Thymus (tissue), 11 donors: ENCODE measurements at regions not wholly inside any gene's neighbourhood (a gene's known extent, or its start where the extent isn't known, plus 50 kb on each side); places are given as distances from the start of the nearest gene placed in this dataset.

ENCODE experiments used
- DNase-seq, 9 donors: peaks; one replicate each; pipeline ENCODE4 v3.0.0-alpha.2; 2013; ENCODE audit warnings: low spot score in 9 of 9, low read depth in 6 of 9, missing footprints in 1 of 9
- H3K27ac ChIP-seq, 2 donors: one replicate each; pipeline ENCODE4 v1.5.1; 2013; ENCODE audit warnings: control low read depth in 1 of 2, low read depth in 1 of 2, low read length in 1 of 2, mild to moderate bottlenecking in 1 of 2, moderate library complexity in 1 of 2
- H3K27me3 ChIP-seq, 2 donors: one replicate each; pipeline ENCODE4 v1.5.1; 2013; ENCODE audit warnings: low read length in 1 of 2; ENCODE audit not compliant: control insufficient read depth in 2 of 2, insufficient read depth in 1 of 2
- H3K36me3 ChIP-seq, 2 donors: one replicate each; pipeline ENCODE4 v1.5.1; 2013; ENCODE audit warnings: low read length in 1 of 2, mild to moderate bottlenecking in 1 of 2, moderate library complexity in 1 of 2; ENCODE audit not compliant: control insufficient read depth in 2 of 2, insufficient read depth in 2 of 2
- H3K4me1 ChIP-seq, 2 donors: one replicate each; pipeline ENCODE4 v1.5.1; 2013; ENCODE audit warnings: low read length in 2 of 2; ENCODE audit not compliant: control insufficient read depth in 2 of 2, insufficient read depth in 2 of 2
- H3K4me3 ChIP-seq, 2 donors: one replicate each; pipeline ENCODE4 v1.5.1; 2013; ENCODE audit warnings: low read length in 2 of 2, control low read depth in 1 of 2, mild to moderate bottlenecking in 1 of 2
- H3K9me3 ChIP-seq, 2 donors: one replicate each; pipeline ENCODE4 v1.5.1; 2013; ENCODE audit warnings: low read length in 1 of 2, mild to moderate bottlenecking in 1 of 2; ENCODE audit not compliant: control insufficient read depth in 2 of 2, insufficient read depth in 1 of 2
- WGBS: extraction: QIAGEN DNeasy Blood & Tissue Kit; methylation state at CpG from one replicate; pipeline ENCODE4 v1.1.7; 2013; 5-methylcytosine and 5-hydroxymethylcytosine counted together
- donor health status: healthy.

GRCh38 chr4:4735136-4735750, 124.2 kb upstream of the MSX1 start:
- H3K27me3 ChIP-seq = no peaks in the 10 kb centered on the region
- no peak overlapping the region for H3K4me3 ChIP-seq
- H3K9me3 ChIP-seq = no peaks in the 10 kb centered on the region
- DNase-seq = no peak
- H3K4me1 ChIP-seq = no peaks in the 10 kb centered on the region
- 89% methylated on average over 9 of the region's 9 CpGs for WGBS
- H3K27ac ChIP-seq = no peak overlapping the region
- no peaks in the 10 kb centered on the region for H3K36me3 ChIP-seq

DNA sequence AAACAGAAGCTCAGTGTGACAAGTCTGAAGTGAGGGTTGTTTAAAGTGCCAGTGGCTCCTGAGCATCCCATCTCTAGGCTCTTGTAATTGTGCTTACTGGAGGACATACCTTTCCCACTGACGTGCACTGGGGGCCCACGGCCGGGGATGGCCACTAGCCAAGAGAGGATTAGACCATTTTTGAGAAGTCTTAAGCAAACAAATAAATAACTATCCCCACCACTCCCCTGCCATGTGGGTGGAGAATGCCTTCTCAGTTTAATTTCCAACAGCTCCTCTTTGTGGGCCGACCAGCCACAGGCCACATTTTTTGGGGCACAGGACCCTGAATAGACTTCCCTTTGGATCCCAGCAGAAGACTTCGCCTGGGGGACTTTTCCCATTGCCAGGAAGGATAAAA, 125.0 kb upstream of the MSX1 start:
- Histone ChIP-seq H3K4me3 (no peak overlapping the region), H3K4me1 (no peaks in the 10 kb centered on the region), H3K9me3 (no peaks in the 10 kb centered on the region), H3K27me3 (no peaks in the 10 kb centered on the region), H3K27ac (no peak overlapping the region), H3K36me3 (no peaks in the 10 kb centered on the region)
- no peak for DNase-seq
- WGBS = 94% methylated on average over 5 of the region's 5 CpGs

GRCh38 chr4:4733663-4734062, 125.8 kb upstream of the MSX1 start:
- no peak overlapping the region for H3K4me3 ChIP-seq
- H3K4me1 ChIP-seq = no peaks in the 10 kb centered on the region
- H3K36me3 ChIP-seq = no peaks in the 10 kb centered on the region
- no peak for DNase-seq
- 90% methylated on average over 3 of the region's 3 CpGs for WGBS
- H3K27ac ChIP-seq = no peak overlapping the region
- no peaks in the 10 kb centered on the region for H3K9me3 ChIP-seq
- H3K27me3 ChIP-seq = no peaks in the 10 kb centered on the region

- Histone ChIP-seq H3K27me3 (no peaks in the 10 kb centered on the region), H3K4me1 (no peaks in the 10 kb centered on the region), H3K36me3 (no peaks in the 10 kb centered on the region), H3K27ac (no peak overlapping the region), H3K4me3 (no peak overlapping the region), H3K9me3 (peaks cover 0 to 11% of the 10 kb centered on the region in 2 donors)
- WGBS = 95% methylated on average over 11 of the region's 11 CpGs
- DNase-seq = no peak
Measured at GRCh38 chr4:4730249-4730648, 129.2 kb upstream of the MSX1 start.

GRCh38 chr4:4729206-4729605, 130.3 kb upstream of the MSX1 start:
- no peak for DNase-seq
- WGBS = 95% methylated on average over 7 of the region's 7 CpGs
- Histone ChIP-seq H3K27me3 (no peaks in the 10 kb centered on the region), H3K27ac (no peak overlapping the region), H3K4me3 (no peak overlapping the region), H3K36me3 (no peaks in the 10 kb centered on the region), H3K4me1 (no peaks in the 10 kb centered on the region), H3K9me3 (peaks cover 0 to 11% of the 10 kb centered on the region in 2 donors)

- WGBS = 98% methylated on average over 1 of the region's 1 CpG
- Histone ChIP-seq H3K36me3 (no peaks in the 10 kb centered on the region), H3K9me3 (peaks cover 3 to 11% of the 10 kb centered on the region in 2 donors), H3K4me3 (no peak overlapping the region), H3K4me1 (no peaks in the 10 kb centered on the region), H3K27me3 (no peaks in the 10 kb centered on the region), H3K27ac (no peak overlapping the region)
- DNase-seq = no peak
Measured at GRCh38 chr4:4727536-4727935, 131.9 kb upstream of the MSX1 start.

DNA sequence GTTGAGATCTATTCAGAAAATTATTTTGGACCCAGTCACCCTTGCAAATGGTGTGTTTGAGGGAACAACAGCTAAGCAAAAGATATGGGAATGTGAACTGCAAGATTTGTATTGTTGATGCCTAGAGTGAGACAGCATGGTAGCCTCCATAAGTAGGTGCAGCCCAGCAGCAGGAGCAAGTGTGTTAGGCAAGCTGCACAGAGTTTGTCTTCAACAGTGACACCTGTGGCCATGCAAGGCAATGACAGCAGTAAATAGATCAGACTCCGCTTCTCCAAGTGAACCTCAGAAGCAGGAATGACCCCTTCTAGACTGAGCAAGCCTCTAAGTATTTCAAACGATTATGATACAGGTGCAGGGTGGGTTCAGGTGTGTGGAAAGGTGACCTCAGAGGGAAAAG, 133.4 kb upstream of the MSX1 start:
- Histone ChIP-seq H3K27me3 (no peaks in the 10 kb centered on the region), H3K27ac (no peak overlapping the region), H3K4me1 (no peaks in the 10 kb centered on the region), H3K9me3 (peaks cover 3 to 11% of the 10 kb centered on the region in 2 donors), H3K4me3 (no peak overlapping the region), H3K36me3 (no peaks in the 10 kb centered on the region)
- 95% methylated on average over 2 of the region's 2 CpGs for WGBS
- DNase-seq = no peak

GRCh38 chr4:4724321-4724720, 135.1 kb upstream of the MSX1 start:
- H3K27me3 ChIP-seq = no peaks in the 10 kb centered on the region
- no peak overlapping the region for H3K4me3 ChIP-seq
- H3K36me3 ChIP-seq = no peaks in the 10 kb centered on the region
- H3K27ac ChIP-seq = no peak overlapping the region
- DNase-seq = no peak
- H3K4me1 ChIP-seq = no peaks in the 10 kb centered on the region
- H3K9me3 ChIP-seq = peaks cover 3 to 11% of the 10 kb centered on the region in 2 donors
- 91% methylated on average over 4 of the region's 4 CpGs for WGBS

DNA sequence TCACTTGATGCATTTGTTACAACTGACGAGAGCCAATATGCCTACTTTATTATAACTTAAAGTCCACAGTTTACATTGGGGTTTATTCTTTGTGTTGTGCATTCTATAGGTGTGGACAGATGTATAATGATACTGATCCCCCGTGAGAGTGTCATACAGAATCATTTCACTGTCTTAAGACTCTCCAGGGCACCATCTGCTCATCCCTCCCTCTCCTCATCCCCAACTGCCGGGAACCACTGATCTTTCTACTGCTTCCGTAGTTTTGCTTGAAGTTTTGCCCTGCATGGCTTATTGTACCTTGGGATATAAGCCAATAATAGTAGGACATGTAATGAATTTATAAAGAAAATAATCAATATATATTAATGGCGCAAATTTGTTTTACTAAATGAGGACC, 137.8 kb upstream of the MSX1 start:
- WGBS = 96% methylated on average over 5 of the region's 5 CpGs
- H3K4me3 ChIP-seq = no peak overlapping the region
- peaks cover 3 to 11% of the 10 kb centered on the region in 2 donors for H3K9me3 ChIP-seq
- H3K27me3 ChIP-seq = no peaks in the 10 kb centered on the region
- no peak overlapping the region for H3K27ac ChIP-seq
- H3K36me3 ChIP-seq = no peaks in the 10 kb centered on the region
- DNase-seq = no peak
- H3K4me1 ChIP-seq = no peaks in the 10 kb centered on the region

- Histone ChIP-seq H3K27ac (no peak overlapping the region), H3K27me3 (no peaks in the 10 kb centered on the region), H3K9me3 (peaks cover 3 to 4% of the 10 kb centered on the region in 2 donors), H3K4me1 (no peaks in the 10 kb centered on the region), H3K36me3 (no peaks in the 10 kb centered on the region), H3K4me3 (no peak overlapping the region)
- DNase-seq = no peak
- 89% methylated on average over 6 of the region's 6 CpGs for WGBS
Measured at GRCh38 chr4:4720646-4721045, 138.8 kb upstream of the MSX1 start.
